HEK293 (cell line): ENCODE measurements at regions not wholly inside any gene's neighbourhood (a gene's known extent, or its start where the extent isn't known, plus 50 kb on each side); places are given as distances from the start of the nearest gene placed in this dataset.

ENCODE experiments used
- CTCF ChIA-PET: fragments of 350-600 bp; formaldehyde crosslinking; extraction: SDS; loops from one replicate; lab custom pipeline; 2021; ENCODE audit warnings: antibody characterized with exemption; lab: Yijun Ruan, JAX
- POLR2A ChIA-PET: fragments of 300-600 bp; formaldehyde crosslinking; extraction: SDS; loops from one replicate; lab custom pipeline; 2020; ENCODE audit warnings: antibody characterized with exemption, inconsistent platforms; lab: Yijun Ruan, JAX
- H3K27ac ChIP-seq: fragments of 200-500 bp; sonication (Bioruptor generic); 2 replicates; pipeline ENCODE4 v1.5.1; 2014; ENCODE audit warnings: low read depth, low read length, control low read depth, inconsistent platforms; ENCODE audit errors: extremely low read depth
- H3K36me3 ChIP-seq, 2 experiments: fragments of 200-500 bp in 1 of 2; sonication (Bioruptor generic) in 1 of 2; 1 replicate in 1 of 2; 2 replicates in 1 of 2; pipeline ENCODE4 v1.5.1; 2014 to 2017; ENCODE audit warnings: inconsistent platforms in 2 of 2, low read length in 2 of 2; ENCODE audit not compliant: control insufficient read depth in 2 of 2, insufficient read depth in 1 of 2
- H3K4me1 ChIP-seq: fragments of 200-500 bp; sonication (Bioruptor generic); 2 replicates; pipeline ENCODE4 v1.5.1; 2014; ENCODE audit warnings: mild to moderate bottlenecking, low read length, inconsistent platforms; ENCODE audit not compliant: control insufficient read depth, insufficient read depth
- H3K4me3 ChIP-seq: 2 replicates; pipeline ENCODE4 v1.5.1; 2011; ENCODE audit warnings: low read depth, mild to moderate bottlenecking, control low read depth, low read length, moderate library complexity
- H3K9me3 ChIP-seq: fragments of 200-500 bp; sonication (Bioruptor generic); 2 replicates; pipeline ENCODE4 v1.5.1; 2014; ENCODE audit warnings: low read depth, low read length, inconsistent platforms; ENCODE audit not compliant: control insufficient read depth, insufficient read depth
- GLIS2 ChIP-seq: fragments of 450-650 bp; formaldehyde crosslinking; IDR thresholded peaks from 2 replicates; pipeline ENCODE4 v1.5.1; 2016; ENCODE audit warnings: missing biosample characterization, missing genetic modification characterization
- KLF16 ChIP-seq: fragments of 450-650 bp; formaldehyde crosslinking; IDR thresholded peaks from 2 replicates; pipeline ENCODE4 v1.5.1; 2017; ENCODE audit warnings: missing biosample characterization, missing genetic modification characterization
- KLF9 ChIP-seq: fragments of 450-650 bp; formaldehyde crosslinking; IDR thresholded peaks from 2 replicates; pipeline ENCODE4 v1.5.1; 2016; ENCODE audit warnings: missing biosample characterization, missing genetic modification characterization, low read depth
- MEIS1 ChIP-seq: sonication (generic); formaldehyde crosslinking; IDR thresholded peaks from 2 replicates; pipeline ENCODE4 v1.8.1; 2022; ENCODE audit warnings: missing genetic modification reagents, mild to moderate bottlenecking, borderline replicate concordance
- SP3 ChIP-seq: fragments of 450-650 bp; formaldehyde crosslinking; IDR thresholded peaks from 2 replicates; pipeline ENCODE4 v1.5.1; 2016; ENCODE audit warnings: missing biosample characterization, missing genetic modification characterization
- ZFP37 ChIP-seq: fragments of 450-650 bp; formaldehyde crosslinking; IDR thresholded peaks from 2 replicates; pipeline ENCODE4 v1.5.1; 2016; ENCODE audit warnings: missing biosample characterization, missing genetic modification characterization
- ZNF140 ChIP-seq: fragments of 450-650 bp; formaldehyde crosslinking; IDR thresholded peaks from 2 replicates; pipeline ENCODE4 v1.5.1; 2016; ENCODE audit warnings: missing biosample characterization, missing genetic modification characterization
- ZNF155 ChIP-seq: fragments of 450-650 bp; formaldehyde crosslinking; IDR thresholded peaks from 2 replicates; pipeline ENCODE4 v1.5.1; 2016; ENCODE audit warnings: missing biosample characterization, missing genetic modification characterization
- ZNF211 ChIP-seq: fragments of 450-650 bp; formaldehyde crosslinking; IDR thresholded peaks from 2 replicates; pipeline ENCODE4 v1.5.1; 2016; ENCODE audit warnings: low read depth, missing biosample characterization, missing genetic modification characterization
- ZNF391 ChIP-seq: fragments of 450-650 bp; formaldehyde crosslinking; IDR thresholded peaks from 2 replicates; pipeline ENCODE4 v1.5.1; 2016; ENCODE audit warnings: low read depth, missing biosample characterization, missing genetic modification characterization, borderline replicate concordance
- ZNF510 ChIP-seq: fragments of 450-650 bp; formaldehyde crosslinking; IDR thresholded peaks from 2 replicates; pipeline ENCODE4 v1.5.1; 2018; ENCODE audit warnings: mild to moderate bottlenecking, missing genetic modification characterization, missing biosample characterization; ENCODE audit not compliant: insufficient replicate concordance
- ZNF624 ChIP-seq: fragments of 450-650 bp; formaldehyde crosslinking; IDR thresholded peaks from 2 replicates; pipeline ENCODE4 v1.5.1; 2017; ENCODE audit warnings: missing biosample characterization, missing genetic modification characterization
- ZNF654 ChIP-seq: fragments of 450-650 bp; formaldehyde crosslinking; IDR thresholded peaks from 2 replicates; pipeline ENCODE4 v1.5.1; 2016; ENCODE audit warnings: low read depth, missing biosample characterization, missing genetic modification characterization
- ZNF658 ChIP-seq: fragments of 450-650 bp; formaldehyde crosslinking; IDR thresholded peaks from 2 replicates; pipeline ENCODE4; 2016; ENCODE audit warnings: missing biosample characterization, missing genetic modification characterization
- ZNF777 ChIP-seq: fragments of 450-650 bp; formaldehyde crosslinking; IDR thresholded peaks from 2 replicates; pipeline ENCODE4 v1.5.1; 2017; ENCODE audit warnings: missing biosample characterization, missing genetic modification characterization, borderline replicate concordance
- ZNF843 ChIP-seq: fragments of 450-650 bp; formaldehyde crosslinking; IDR thresholded peaks from 2 replicates; pipeline ENCODE4 v1.5.1; 2016; ENCODE audit warnings: missing biosample characterization, missing genetic modification characterization
- ZSCAN30 ChIP-seq: fragments of 450-650 bp; IDR thresholded peaks from 2 replicates; pipeline ENCODE4 v1.5.1; 2018; ENCODE audit warnings: missing biosample characterization, mild to moderate bottlenecking, missing genetic modification characterization, moderate library complexity
- ZXDB ChIP-seq: fragments of 450-650 bp; formaldehyde crosslinking; IDR thresholded peaks from 2 replicates; pipeline ENCODE4 v1.5.1; 2016; ENCODE audit warnings: missing biosample characterization, missing genetic modification characterization
- TF ChIP-seq, protein P1 (sequence below): fragments of 450-650 bp; formaldehyde crosslinking; IDR thresholded peaks from 2 replicates; pipeline ENCODE4 v1.5.1; 2016; ENCODE audit warnings: missing biosample characterization, missing genetic modification characterization
- TF ChIP-seq, protein P2 (sequence below): fragments of 450-650 bp; formaldehyde crosslinking; IDR thresholded peaks from 2 replicates; pipeline ENCODE4 v1.5.1; 2017; ENCODE audit warnings: missing biosample characterization, missing genetic modification characterization
- TF ChIP-seq, protein P3 (sequence below): fragments of 450-650 bp; formaldehyde crosslinking; IDR thresholded peaks from 2 replicates; pipeline ENCODE4 v1.5.1; 2016; ENCODE audit warnings: missing biosample characterization, missing genetic modification characterization
- TF ChIP-seq, protein P4 (sequence below): fragments of 450-650 bp; formaldehyde crosslinking; IDR thresholded peaks from 2 replicates; pipeline ENCODE4 v1.5.1; 2017; ENCODE audit warnings: missing biosample characterization, missing genetic modification characterization
- TF ChIP-seq, protein P5 (sequence below): fragments of 450-650 bp; formaldehyde crosslinking; IDR thresholded peaks from 2 replicates; pipeline ENCODE4 v1.5.1; 2016; ENCODE audit warnings: missing biosample characterization, missing genetic modification characterization

DNA sequence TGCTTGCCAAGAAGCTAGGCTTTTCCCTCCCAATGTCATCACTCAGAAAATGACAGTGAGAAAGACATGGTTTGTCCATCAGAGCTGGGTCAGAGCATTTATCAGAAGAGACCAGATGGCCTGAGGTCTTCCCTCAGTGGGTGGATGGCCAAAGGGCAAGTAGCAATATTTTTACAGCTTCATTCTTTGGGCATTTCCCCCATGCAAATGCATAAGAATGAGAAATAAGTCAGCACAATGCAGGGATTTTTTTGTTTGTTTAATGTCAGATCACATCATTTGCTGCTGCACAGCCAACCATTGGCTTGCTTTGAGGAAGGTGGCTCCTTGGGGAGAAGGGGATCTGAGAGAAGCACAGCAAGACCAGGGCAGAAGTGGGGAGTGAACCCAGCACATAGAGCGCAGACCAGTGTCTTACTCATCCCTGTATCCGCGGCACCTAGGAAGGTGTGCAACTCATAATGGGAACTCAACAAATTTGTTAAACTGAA, 209.6 kb downstream of the SEMA6A start:
- H3K27ac ChIP-seq = no peak overlapping the region
- no peak overlapping the region for H3K4me3 ChIP-seq
- POLR2A ChIA-PET = no interaction called here
- no peaks in the 10 kb centered on the region for H3K4me1 ChIP-seq
- no peaks in the 10 kb centered on the region for H3K9me3 ChIP-seq
- TF ChIP-seq MEIS1 (CRISPR knock-in tag) (no peak), SP3 (tag by site-specific recombination) (no peak), KLF9 (tag by site-specific recombination) (no peak), ZNF391 (tag by site-specific recombination) (no peak), ZNF140 (tag by site-specific recombination) (no peak), ZFP37 (no peak), ZNF777 (no peak), ZXDB (tag by site-specific recombination) (no peak), ZNF510 (tag by site-specific recombination) (no peak)
- TF ChIP-seq, protein P1, sequence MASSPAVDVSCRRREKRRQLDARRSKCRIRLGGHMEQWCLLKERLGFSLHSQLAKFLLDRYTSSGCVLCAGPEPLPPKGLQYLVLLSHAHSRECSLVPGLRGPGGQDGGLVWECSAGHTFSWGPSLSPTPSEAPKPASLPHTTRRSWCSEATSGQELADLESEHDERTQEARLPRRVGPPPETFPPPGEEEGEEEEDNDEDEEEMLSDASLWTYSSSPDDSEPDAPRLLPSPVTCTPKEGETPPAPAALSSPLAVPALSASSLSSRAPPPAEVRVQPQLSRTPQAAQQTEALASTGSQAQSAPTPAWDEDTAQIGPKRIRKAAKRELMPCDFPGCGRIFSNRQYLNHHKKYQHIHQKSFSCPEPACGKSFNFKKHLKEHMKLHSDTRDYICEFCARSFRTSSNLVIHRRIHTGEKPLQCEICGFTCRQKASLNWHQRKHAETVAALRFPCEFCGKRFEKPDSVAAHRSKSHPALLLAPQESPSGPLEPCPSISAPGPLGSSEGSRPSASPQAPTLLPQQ (tag by site-specific recombination) = no peak
- H3K36me3 ChIP-seq = no peaks in the 10 kb centered on the region
- CTCF ChIA-PET = no interaction called here

DNA sequence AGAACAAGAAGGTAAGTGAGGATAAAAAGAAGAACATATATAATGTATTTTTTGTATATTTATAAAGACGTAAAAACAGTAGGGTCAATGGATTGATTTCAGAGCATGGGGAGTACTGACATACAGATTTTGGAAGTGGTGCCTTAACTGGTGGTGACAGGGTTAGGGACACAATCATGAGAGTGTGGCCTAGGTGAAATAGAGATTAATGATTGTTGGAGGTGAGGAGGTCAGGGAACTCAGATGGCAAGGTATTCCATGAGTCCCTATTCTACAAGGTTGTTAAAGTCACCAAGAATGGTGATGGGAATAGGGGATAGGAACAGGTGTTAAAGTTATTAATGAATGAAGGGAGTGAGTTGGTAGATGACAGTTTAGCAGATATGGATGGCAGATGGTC, 210.8 kb downstream of the SEMA6A start:
- Histone ChIP-seq H3K36me3 (no peaks in the 10 kb centered on the region), H3K9me3 (no peaks in the 10 kb centered on the region), H3K4me1 (no peaks in the 10 kb centered on the region), H3K4me3 (no peak overlapping the region), H3K27ac (no peak overlapping the region)
- CTCF ChIA-PET = no interaction called here
- TF ChIP-seq ZNF654 (tag by site-specific recombination) (no peak), ZNF211 (tag by site-specific recombination) (no peak), KLF16 (tag by site-specific recombination) (no peak), GLIS2 (tag by site-specific recombination) (no peak), ZSCAN30 (tag by site-specific recombination) (no peak), ZNF843 (no peak), ZNF155 (tag by site-specific recombination) (no peak), ZNF658 (tag by site-specific recombination) (no peak), ZNF624 (tag by site-specific recombination) (no peak)
- TF ChIP-seq, protein P2, sequence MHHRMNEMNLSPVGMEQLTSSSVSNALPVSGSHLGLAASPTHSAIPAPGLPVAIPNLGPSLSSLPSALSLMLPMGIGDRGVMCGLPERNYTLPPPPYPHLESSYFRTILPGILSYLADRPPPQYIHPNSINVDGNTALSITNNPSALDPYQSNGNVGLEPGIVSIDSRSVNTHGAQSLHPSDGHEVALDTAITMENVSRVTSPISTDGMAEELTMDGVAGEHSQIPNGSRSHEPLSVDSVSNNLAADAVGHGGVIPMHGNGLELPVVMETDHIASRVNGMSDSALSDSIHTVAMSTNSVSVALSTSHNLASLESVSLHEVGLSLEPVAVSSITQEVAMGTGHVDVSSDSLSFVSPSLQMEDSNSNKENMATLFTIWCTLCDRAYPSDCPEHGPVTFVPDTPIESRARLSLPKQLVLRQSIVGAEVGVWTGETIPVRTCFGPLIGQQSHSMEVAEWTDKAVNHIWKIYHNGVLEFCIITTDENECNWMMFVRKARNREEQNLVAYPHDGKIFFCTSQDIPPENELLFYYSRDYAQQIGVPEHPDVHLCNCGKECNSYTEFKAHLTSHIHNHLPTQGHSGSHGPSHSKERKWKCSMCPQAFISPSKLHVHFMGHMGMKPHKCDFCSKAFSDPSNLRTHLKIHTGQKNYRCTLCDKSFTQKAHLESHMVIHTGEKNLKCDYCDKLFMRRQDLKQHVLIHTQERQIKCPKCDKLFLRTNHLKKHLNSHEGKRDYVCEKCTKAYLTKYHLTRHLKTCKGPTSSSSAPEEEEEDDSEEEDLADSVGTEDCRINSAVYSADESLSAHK = no peak
- TF ChIP-seq, protein P3, sequence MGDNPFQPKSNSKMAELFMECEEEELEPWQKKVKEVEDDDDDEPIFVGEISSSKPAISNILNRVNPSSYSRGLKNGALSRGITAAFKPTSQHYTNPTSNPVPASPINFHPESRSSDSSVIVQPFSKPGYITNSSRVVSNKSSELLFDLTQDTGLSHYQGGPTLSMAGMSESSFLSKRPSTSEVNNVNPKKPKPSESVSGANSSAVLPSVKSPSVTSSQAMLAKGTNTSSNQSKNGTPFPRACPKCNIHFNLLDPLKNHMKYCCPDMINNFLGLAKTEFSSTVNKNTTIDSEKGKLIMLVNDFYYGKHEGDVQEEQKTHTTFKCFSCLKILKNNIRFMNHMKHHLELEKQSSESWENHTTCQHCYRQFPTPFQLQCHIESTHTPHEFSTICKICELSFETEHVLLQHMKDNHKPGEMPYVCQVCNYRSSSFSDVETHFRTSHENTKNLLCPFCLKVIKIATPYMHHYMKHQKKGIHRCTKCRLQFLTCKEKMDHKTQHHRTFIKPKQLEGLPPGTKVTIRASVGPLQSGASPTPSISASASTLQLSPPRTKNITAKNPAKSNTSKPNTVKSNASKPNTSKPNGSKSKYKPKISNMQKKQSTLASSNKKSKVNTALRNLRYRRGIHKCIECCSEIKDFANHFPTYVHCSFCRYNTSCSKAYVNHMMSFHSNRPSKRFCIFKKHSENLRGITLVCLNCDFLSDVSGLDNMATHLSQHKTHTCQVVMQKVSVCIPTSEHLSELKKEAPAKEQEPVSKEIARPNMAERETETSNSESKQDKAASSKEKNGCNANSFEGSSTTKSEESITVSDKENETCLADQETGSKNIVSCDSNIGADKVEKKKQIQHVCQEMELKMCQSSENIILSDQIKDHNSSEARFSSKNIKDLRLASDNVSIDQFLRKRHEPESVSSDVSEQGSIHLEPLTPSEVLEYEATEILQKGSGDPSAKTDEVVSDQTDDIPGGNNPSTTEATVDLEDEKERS (tag by site-specific recombination) = no peak
- TF ChIP-seq, protein P4, sequence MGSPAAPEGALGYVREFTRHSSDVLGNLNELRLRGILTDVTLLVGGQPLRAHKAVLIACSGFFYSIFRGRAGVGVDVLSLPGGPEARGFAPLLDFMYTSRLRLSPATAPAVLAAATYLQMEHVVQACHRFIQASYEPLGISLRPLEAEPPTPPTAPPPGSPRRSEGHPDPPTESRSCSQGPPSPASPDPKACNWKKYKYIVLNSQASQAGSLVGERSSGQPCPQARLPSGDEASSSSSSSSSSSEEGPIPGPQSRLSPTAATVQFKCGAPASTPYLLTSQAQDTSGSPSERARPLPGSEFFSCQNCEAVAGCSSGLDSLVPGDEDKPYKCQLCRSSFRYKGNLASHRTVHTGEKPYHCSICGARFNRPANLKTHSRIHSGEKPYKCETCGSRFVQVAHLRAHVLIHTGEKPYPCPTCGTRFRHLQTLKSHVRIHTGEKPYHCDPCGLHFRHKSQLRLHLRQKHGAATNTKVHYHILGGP (tag by site-specific recombination) = no peak
- TF ChIP-seq, protein P5, sequence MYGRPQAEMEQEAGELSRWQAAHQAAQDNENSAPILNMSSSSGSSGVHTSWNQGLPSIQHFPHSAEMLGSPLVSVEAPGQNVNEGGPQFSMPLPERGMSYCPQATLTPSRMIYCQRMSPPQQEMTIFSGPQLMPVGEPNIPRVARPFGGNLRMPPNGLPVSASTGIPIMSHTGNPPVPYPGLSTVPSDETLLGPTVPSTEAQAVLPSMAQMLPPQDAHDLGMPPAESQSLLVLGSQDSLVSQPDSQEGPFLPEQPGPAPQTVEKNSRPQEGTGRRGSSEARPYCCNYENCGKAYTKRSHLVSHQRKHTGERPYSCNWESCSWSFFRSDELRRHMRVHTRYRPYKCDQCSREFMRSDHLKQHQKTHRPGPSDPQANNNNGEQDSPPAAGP (tag by site-specific recombination) = no peak
- POLR2A ChIA-PET = no interaction called here
